HG03558 (cell line): ENCODE measurements at regions not wholly inside any gene's neighbourhood (a gene's known extent, or its start where the extent isn't known, plus 50 kb on each side); places are given as distances from the start of the nearest gene placed in this dataset.
"Not testable (repeated sequence)": the region's sequence is repeated elsewhere in the genome, so short reads cannot be mapped to it uniquely, and the experiment has no call there.

Experiments used
- ATAC-seq: cut with Tn5 transposase; IDR thresholded peaks from one replicate; pipeline ENCODE4 v1.9.1; 2021; ENCODE audit warnings: moderate number of reproducible peaks; ENCODE audit not compliant: unreplicated experiment; ENCODE audit errors: extremely low read depth

GRCh38 chr11:23887122-23887521 lies 609.7 kb upstream of the LUZP2 start:
- ATAC-seq = not testable (repeated sequence)

- ATAC-seq = no peak
These were observed 603.7 kb upstream of the LUZP2 start for GRCh38 chr11:23893126-23893525.

- ATAC-seq = no peak
These were observed 599.2 kb upstream of the LUZP2 start for GRCh38 chr11:23897453-23898286.

GRCh38 chr11:23903044-23903704 lies 593.7 kb upstream of the LUZP2 start:
- ATAC-seq = no peak

- no peak for ATAC-seq
These were observed 577.4 kb upstream of the LUZP2 start for GRCh38 chr11:23919455-23919854.

- ATAC-seq = no peak
These were observed 573.5 kb upstream of the LUZP2 start for GRCh38 chr11:23923357-23923756.

- ATAC-seq = no peak
These were observed 572.6 kb upstream of the LUZP2 start for GRCh38 chr11:23924226-23924625.

- no peak for ATAC-seq
These were observed 565.4 kb upstream of the LUZP2 start for GRCh38 chr11:23931443-23931842.

- no peak for ATAC-seq
These were observed 564.4 kb upstream of the LUZP2 start for GRCh38 chr11:23932485-23932898.

- ATAC-seq = no peak
These were observed 563.1 kb upstream of the LUZP2 start for GRCh38 chr11:23933721-23934120.

GRCh38 chr11:23934671-23935270 lies 562.1 kb upstream of the LUZP2 start:
- ATAC-seq = not testable (repeated sequence)

GRCh38 chr11:23942117-23942815 lies 554.6 kb upstream of the LUZP2 start:
- not testable (repeated sequence) for ATAC-seq

GRCh38 chr11:23944923-23945322 lies 551.9 kb upstream of the LUZP2 start:
- ATAC-seq = no peak

GRCh38 chr11:23947883-23948282 lies 549.0 kb upstream of the LUZP2 start:
- no peak for ATAC-seq

GRCh38 chr11:23948851-23949250 lies 548.0 kb upstream of the LUZP2 start:
- no peak for ATAC-seq

GRCh38 chr11:23953951-23954710 lies 542.7 kb upstream of the LUZP2 start:
- ATAC-seq = no peak

- no peak for ATAC-seq
These were observed 542.1 kb upstream of the LUZP2 start for GRCh38 chr11:23954730-23955129.

- no peak for ATAC-seq
These were observed 540.3 kb upstream of the LUZP2 start for GRCh38 chr11:23956586-23956985.

- no peak for ATAC-seq
These were observed 539.5 kb upstream of the LUZP2 start for GRCh38 chr11:23957314-23957713.

GRCh38 chr11:23959462-23959861 lies 537.4 kb upstream of the LUZP2 start:
- no peak for ATAC-seq
